ENCODE measurements at regions not wholly inside any gene's neighbourhood (a gene's known extent, or its start where the extent isn't known, plus 50 kb on each side); places are given as distances from the start of the nearest gene placed in this dataset.

GRCh38 chr2:104415284-104415683 lies 438.6 kb upstream of the POU3F3 start:
- TF ChIP-seq ZNF274 (IDR thresholded peaks at IDR 0.05; ENCODE audit: low read length) = no peak
- no peak for TF ChIP-seq ZNF274 (tag by site-specific recombination; IDR thresholded peaks at IDR 0.05; ENCODE audit: borderline replicate concordance)
- no peak for TF ChIP-seq ZNF350 (tag by site-specific recombination; IDR thresholded peaks at IDR 0.05)
- TF ChIP-seq ZNF639 (tag by site-specific recombination; IDR thresholded peaks at IDR 0.05) = no peak
- no peak for TF ChIP-seq MEIS1 (CRISPR knock-in tag; IDR thresholded peaks at IDR 0.05; ENCODE audit: borderline replicate concordance)
- no peak for TF ChIP-seq PRDM10 (tag by site-specific recombination; IDR thresholded peaks at IDR 0.05)
- no peak for TF ChIP-seq CTCF (tag by site-specific recombination; IDR thresholded peaks at IDR 0.05)
- TF ChIP-seq PRDM4 (tag by site-specific recombination; IDR thresholded peaks at IDR 0.05) = no peak
- no peak for TF ChIP-seq ZNF777 (tag by site-specific recombination; IDR thresholded peaks at IDR 0.05; ENCODE audit: borderline replicate concordance)
- TF ChIP-seq ZNF624 (tag by site-specific recombination; IDR thresholded peaks at IDR 0.05) = no peak
- TF ChIP-seq ZNF501 (tag by site-specific recombination; IDR thresholded peaks at IDR 0.05) = no peak
- no peak for TF ChIP-seq ZNF37A (tag by site-specific recombination; IDR thresholded peaks at IDR 0.05)
- no peak for TF ChIP-seq ZNF221 (tag by site-specific recombination; IDR thresholded peaks at IDR 0.05; ENCODE audit: borderline replicate concordance)
- no peak for TF ChIP-seq ZNF433 (tag by site-specific recombination; IDR thresholded peaks at IDR 0.05; ENCODE audit: low read depth)
- TF ChIP-seq ZSCAN16 (tag by site-specific recombination; IDR thresholded peaks at IDR 0.05) = no peak
